ENCODE measurements at regions not wholly inside any gene's neighbourhood (a gene's known extent, or its start where the extent isn't known, plus 50 kb on each side); places are given as distances from the start of the nearest gene placed in this dataset.

GRCh38 chr7:18210788-18211187 is 183.1 kb upstream of the PRPS1L1 start:
- no peak for TF ChIP-seq CHD4 (IDR thresholded peaks at IDR 0.05)
- TF ChIP-seq, protein P1, sequence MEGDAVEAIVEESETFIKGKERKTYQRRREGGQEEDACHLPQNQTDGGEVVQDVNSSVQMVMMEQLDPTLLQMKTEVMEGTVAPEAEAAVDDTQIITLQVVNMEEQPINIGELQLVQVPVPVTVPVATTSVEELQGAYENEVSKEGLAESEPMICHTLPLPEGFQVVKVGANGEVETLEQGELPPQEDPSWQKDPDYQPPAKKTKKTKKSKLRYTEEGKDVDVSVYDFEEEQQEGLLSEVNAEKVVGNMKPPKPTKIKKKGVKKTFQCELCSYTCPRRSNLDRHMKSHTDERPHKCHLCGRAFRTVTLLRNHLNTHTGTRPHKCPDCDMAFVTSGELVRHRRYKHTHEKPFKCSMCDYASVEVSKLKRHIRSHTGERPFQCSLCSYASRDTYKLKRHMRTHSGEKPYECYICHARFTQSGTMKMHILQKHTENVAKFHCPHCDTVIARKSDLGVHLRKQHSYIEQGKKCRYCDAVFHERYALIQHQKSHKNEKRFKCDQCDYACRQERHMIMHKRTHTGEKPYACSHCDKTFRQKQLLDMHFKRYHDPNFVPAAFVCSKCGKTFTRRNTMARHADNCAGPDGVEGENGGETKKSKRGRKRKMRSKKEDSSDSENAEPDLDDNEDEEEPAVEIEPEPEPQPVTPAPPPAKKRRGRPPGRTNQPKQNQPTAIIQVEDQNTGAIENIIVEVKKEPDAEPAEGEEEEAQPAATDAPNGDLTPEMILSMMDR (IDR thresholded peaks at IDR 0.05 in 2 of 3, conservative IDR thresholded peaks at IDR 0.05 in 1 of 3; ENCODE audit: control insufficient read depth in 2 of 3, extremely low read depth in 1 of 3, insufficient read depth in 1 of 3, low read depth in 3 of 3, low read length in 3 of 3): no peak
- TF ChIP-seq POLR2A (IDR thresholded peaks at IDR 0.05; ENCODE audit: low read depth, low read length): no peak
- TF ChIP-seq EZH2 (IDR thresholded peaks at IDR 0.05; ENCODE audit: borderline replicate concordance, control insufficient read depth, low read depth, low read length): no peak
- TF ChIP-seq BACH1 (IDR thresholded peaks at IDR 0.05; ENCODE audit: borderline replicate concordance): no peak
- no peak for TF ChIP-seq E2F4 (IDR thresholded peaks at IDR 0.05; ENCODE audit: low read depth, low read length)
- TF ChIP-seq GABPA (IDR thresholded peaks at IDR 0.05; ENCODE audit: low read depth): no peak
- no peak for TF ChIP-seq REST (IDR thresholded peaks at IDR 0.05; ENCODE audit: low read depth, low read length)
- TF ChIP-seq JUND (IDR thresholded peaks at IDR 0.05; ENCODE audit: low read depth, low read length): no peak
- no peak for TF ChIP-seq NR2C2 (IDR thresholded peaks at IDR 0.05; ENCODE audit: borderline replicate concordance, control insufficient read depth, insufficient read length, low read depth)
- TF ChIP-seq RAD21 (IDR thresholded peaks at IDR 0.05; ENCODE audit: insufficient read depth, low read depth, low read length): no peak
- no peak for TF ChIP-seq ZNF217 (IDR thresholded peaks at IDR 0.05)
- TF ChIP-seq BHLHE40 (IDR thresholded peaks at IDR 0.05; ENCODE audit: borderline replicate concordance in 1 of 2, low read depth in 2 of 2, low read length in 1 of 2): no peak
